NOMO-1 treated with dmso at 0.1 percent for 144 hours (cell line): ENCODE measurements at regions not wholly inside any gene's neighbourhood (a gene's known extent, or its start where the extent isn't known, plus 50 kb on each side); places are given as distances from the start of the nearest gene placed in this dataset.

ENCODE experiments used
- DNase-seq: peaks from one replicate; lab custom pipeline; 2025; ENCODE audit not compliant: unreplicated experiment; lab: John Stamatoyannopoulos, UW

GRCh38 chr1:56394298-56394697 lies 185.1 kb downstream of the PLPP3 start:
- DNase-seq = no peak

- DNase-seq = no peak
Observed at GRCh38 chr1:56390934-56391731, 188.2 kb downstream of the PLPP3 start.

GRCh38 chr1:56390232-56390867 lies 189.0 kb downstream of the PLPP3 start:
- DNase-seq = no peak

GRCh38 chr1:56389813-56390212 lies 189.6 kb downstream of the PLPP3 start:
- DNase-seq = no peak

- DNase-seq = no peak
Observed at GRCh38 chr1:56387071-56387740, 192.2 kb downstream of the PLPP3 start.

GRCh38 chr1:56385314-56385713 lies 194.0 kb downstream of the PLPP3 start:
- no peak for DNase-seq

- no peak for DNase-seq
Observed at GRCh38 chr1:56382929-56383328, 196.4 kb downstream of the PLPP3 start.

- no peak for DNase-seq
Observed at GRCh38 chr1:56380531-56380930, 198.8 kb downstream of the PLPP3 start.

- no peak for DNase-seq
Observed at GRCh38 chr1:56378341-56379070, 200.9 kb downstream of the PLPP3 start.

- DNase-seq = no peak
Observed at GRCh38 chr1:56377431-56377830, 201.9 kb downstream of the PLPP3 start.

- DNase-seq = no peak
Observed at GRCh38 chr1:56376188-56376984, 203.0 kb downstream of the PLPP3 start.

- DNase-seq = no peak
Observed at GRCh38 chr1:56375326-56375804, 204.0 kb downstream of the PLPP3 start.

GRCh38 chr1:56374026-56374974 lies 205.1 kb downstream of the PLPP3 start:
- DNase-seq = no peak

GRCh38 chr1:56370513-56370912 lies 208.8 kb downstream of the PLPP3 start:
- DNase-seq = no peak

GRCh38 chr1:56363007-56363770 lies 216.2 kb downstream of the PLPP3 start:
- DNase-seq = no peak

GRCh38 chr1:56360021-56360420 lies 219.3 kb downstream of the PLPP3 start:
- no peak for DNase-seq

GRCh38 chr1:56359056-56359455 lies 220.3 kb downstream of the PLPP3 start:
- no peak for DNase-seq

GRCh38 chr1:56357927-56358690 lies 221.3 kb downstream of the PLPP3 start:
- DNase-seq = no peak
